HUDEP-2 (cell line): ENCODE measurements at regions not wholly inside any gene's neighbourhood (a gene's known extent, or its start where the extent isn't known, plus 50 kb on each side); places are given as distances from the start of the nearest gene placed in this dataset.
A peak's percentile ranks its signal among the peaks of the same experiment; 100 is the strongest.

Experiments used
- DNase-seq, 76 experiments: peaks; one replicate each; lab custom pipeline; 2025; ENCODE audit not compliant: unreplicated experiment in 76 of 76; lab: John Stamatoyannopoulos, UW

GRCh38 chr17:15177343-15177742 is 87.8 kb downstream of the PMP22 start:
- no peak for DNase-seq

- DNase-seq = no peak
Observed at GRCh38 chr17:15175356-15175755, 89.8 kb downstream of the PMP22 start.

GRCh38 chr17:15171167-15172047 is 93.7 kb downstream of the PMP22 start:
- peak in 45 of 76 experiments; percentile 2 to 58 (median 20) for DNase-seq

GRCh38 chr17:15169676-15170075 is 95.5 kb downstream of the PMP22 start:
- DNase-seq = no peak

- no peak for DNase-seq
Observed at GRCh38 chr17:15168379-15168778, 96.7 kb downstream of the PMP22 start.

- DNase-seq = no peak
Observed at GRCh38 chr17:15161395-15161794, 103.7 kb downstream of the PMP22 start.

- no peak for DNase-seq
Observed at GRCh38 chr17:15157051-15157450, 108.1 kb downstream of the PMP22 start.

- no peak for DNase-seq
Observed at GRCh38 chr17:15154618-15155017, 110.5 kb downstream of the PMP22 start.

- DNase-seq = no peak
Observed at GRCh38 chr17:15145621-15146020, 119.5 kb downstream of the PMP22 start.

- peak in 1 of 76 experiments; percentile 1 for DNase-seq
Observed at GRCh38 chr17:15143524-15143923, 121.6 kb downstream of the PMP22 start.

GRCh38 chr17:15134363-15134762 is 130.8 kb downstream of the PMP22 start:
- peak in 16 of 76 experiments; percentile 1 to 57 (median 8) for DNase-seq

GRCh38 chr17:15133826-15134225 is 131.3 kb downstream of the PMP22 start:
- no peak for DNase-seq

- DNase-seq = no peak
Observed at GRCh38 chr17:15133143-15133542, 132.0 kb downstream of the PMP22 start.

GRCh38 chr17:15130426-15130825 is 134.7 kb downstream of the PMP22 start:
- no peak for DNase-seq

GRCh38 chr17:15129986-15130385 is 135.1 kb downstream of the PMP22 start:
- no peak for DNase-seq

GRCh38 chr17:15124746-15125145 is 140.4 kb downstream of the PMP22 start:
- DNase-seq = no peak

GRCh38 chr17:15124264-15124595 is 140.9 kb downstream of the PMP22 start:
- no peak for DNase-seq

- DNase-seq = no peak
Observed at GRCh38 chr17:15123593-15124263, 141.4 kb downstream of the PMP22 start.

- no peak for DNase-seq
Observed at GRCh38 chr17:15122857-15123256, 142.3 kb downstream of the PMP22 start.

GRCh38 chr17:15121426-15121825 is 143.7 kb downstream of the PMP22 start:
- no peak for DNase-seq

GRCh38 chr17:15119968-15120367 is 145.2 kb downstream of the PMP22 start:
- DNase-seq = no peak

GRCh38 chr17:15117239-15117638 is 147.9 kb downstream of the PMP22 start:
- DNase-seq = no peak
